IMR-90 (cell line): ENCODE measurements at regions not wholly inside any gene's neighbourhood (a gene's known extent, or its start where the extent isn't known, plus 50 kb on each side); places are given as distances from the start of the nearest gene placed in this dataset.

Experiments
- ATAC-seq: fragments of 200-7000 bp; cut with Tn5 transposase; 2 replicates; pipeline ENCODE4 v1.9.1; 2020; ENCODE audit warnings: low read depth, mild to moderate bottlenecking, moderate library complexity
- BruUV-seq: library from RNA; stranded (reverse); fragments of 400-500 nt; replicated peaks from 2 replicates; lab custom pipeline; 2021; lab: Mats Ljungman, UMichigan
- CTCF ChIA-PET: fragments of 300-600 bp; formaldehyde crosslinking; extraction: SDS; loops from one replicate; lab custom pipeline; 2021; ENCODE audit warnings: antibody characterized with exemption; lab: Yijun Ruan, JAX
- POLR2A ChIA-PET: fragments of 300-600 bp; sonication (Branson Sonifier 250); formaldehyde crosslinking; loops from one replicate; lab custom pipeline; 2022; ENCODE audit warnings: antibody characterized with exemption; ENCODE audit not compliant: unreplicated experiment; lab: Charles Lee
- DNase-seq: peaks from one replicate; pipeline ENCODE4 v3.0.0; 2013
- H2AFZ ChIP-seq: replicated peaks from 2 replicates; pipeline ENCODE3; 2013; ENCODE audit warnings: low read length, mild to moderate bottlenecking; ENCODE audit not compliant: poor library complexity
- H2AK5ac ChIP-seq: 2 replicates; pipeline ENCODE4 v1.6.1; 2013; ENCODE audit warnings: low read depth, low read length, inconsistent platforms
- H2AK9ac ChIP-seq: replicated peaks from 2 replicates; pipeline ENCODE3; 2013; ENCODE audit warnings: mild to moderate bottlenecking, low read depth, low read length, moderate library complexity; ENCODE audit not compliant: poor library complexity
- H2BK120ac ChIP-seq: 2 replicates; pipeline ENCODE4 v1.6.1; 2013; ENCODE audit warnings: low read depth, low read length, inconsistent platforms
- H2BK15ac ChIP-seq: 3 replicates; pipeline ENCODE4 v1.6.1; 2013; ENCODE audit warnings: low read depth, low read length, inconsistent platforms
- H2BK20ac ChIP-seq: 2 replicates; pipeline ENCODE4 v1.6.1; 2013; ENCODE audit warnings: low read depth, mild to moderate bottlenecking, inconsistent platforms, low read length, moderate library complexity
- H2BK5ac ChIP-seq: 2 replicates; pipeline ENCODE4 v1.6.1; 2013; ENCODE audit warnings: mild to moderate bottlenecking, low read depth, low read length, inconsistent platforms; ENCODE audit not compliant: poor library complexity, severe bottlenecking
- H3K14ac ChIP-seq: replicated peaks from 2 replicates; pipeline ENCODE4 v1.6.1; 2013; ENCODE audit warnings: low read depth, low read length, inconsistent platforms
- H3K18ac ChIP-seq: 2 replicates; pipeline ENCODE4 v1.6.1; 2013; ENCODE audit warnings: low read depth, low read length, control low read depth
- H3K23ac ChIP-seq: 2 replicates; pipeline ENCODE4 v1.6.1; 2013; ENCODE audit warnings: low read depth, low read length, inconsistent platforms
- H3K27ac ChIP-seq: 2 replicates; pipeline ENCODE4 v1.5.1; 2013; ENCODE audit warnings: mild to moderate bottlenecking, control low read depth, low read length; ENCODE audit not compliant: insufficient read depth
- H3K27me3 ChIP-seq: 2 replicates; pipeline ENCODE4 v1.6.1; 2013; ENCODE audit warnings: low read length; ENCODE audit not compliant: control insufficient read depth, insufficient read depth
- H3K36me3 ChIP-seq: 2 replicates; pipeline ENCODE4 v1.6.1; 2013; ENCODE audit warnings: low read length, mixed read lengths; ENCODE audit not compliant: control insufficient read depth, insufficient read depth
- H3K4ac ChIP-seq: 2 replicates; pipeline ENCODE4 v1.6.1; 2013; ENCODE audit warnings: low read depth, low read length, inconsistent platforms
- H3K4me1 ChIP-seq: 2 replicates; pipeline ENCODE4 v1.6.1; 2013; ENCODE audit warnings: low read length, mixed read lengths; ENCODE audit not compliant: control insufficient read depth, insufficient read depth
- H3K4me2 ChIP-seq: 2 replicates; pipeline ENCODE4 v1.6.1; 2013; ENCODE audit warnings: low read depth, mild to moderate bottlenecking, control low read depth, low read length, moderate library complexity
- H3K4me3 ChIP-seq: 2 replicates; pipeline ENCODE4 v1.5.1; 2013; ENCODE audit warnings: low read depth, mild to moderate bottlenecking, control low read depth, low read length, moderate library complexity; ENCODE audit not compliant: insufficient read depth
- H3K56ac ChIP-seq: 2 replicates; pipeline ENCODE4 v1.6.1; 2013; ENCODE audit warnings: low read length, inconsistent platforms; ENCODE audit not compliant: insufficient read depth; ENCODE audit errors: extremely low read depth
- H3K79me1 ChIP-seq, 2 experiments: 2 replicates each; pipeline ENCODE4 v1.6.1; 2013; ENCODE audit warnings: low read length in 2 of 2, inconsistent platforms in 1 of 2, low read depth in 1 of 2
- H3K9ac ChIP-seq: 2 replicates; pipeline ENCODE4 v1.6.1; 2013; ENCODE audit warnings: low read depth, low read length, control low read depth
- H3K9me1 ChIP-seq: 2 replicates; pipeline ENCODE4 v1.6.1; 2013; ENCODE audit warnings: low read length, inconsistent platforms; ENCODE audit not compliant: insufficient read depth
- H3K9me3 ChIP-seq: 2 replicates; pipeline ENCODE4 v1.6.1; 2013; ENCODE audit warnings: low read length; ENCODE audit not compliant: control insufficient read depth, insufficient read depth
- H4K20me1 ChIP-seq: 2 replicates; pipeline ENCODE4 v1.6.1; 2013; ENCODE audit warnings: low read length, inconsistent platforms; ENCODE audit not compliant: insufficient read depth
- H4K5ac ChIP-seq: 2 replicates; pipeline ENCODE4 v1.6.1; 2013; ENCODE audit warnings: mild to moderate bottlenecking, low read depth, low read length, control low read depth
- H4K8ac ChIP-seq, 2 experiments: 2 replicates each; pipeline ENCODE4 v1.6.1; 2013; ENCODE audit warnings: low read depth in 2 of 2, low read length in 2 of 2, control low read depth in 1 of 2, inconsistent platforms in 1 of 2
- H4K91ac ChIP-seq: 2 replicates; pipeline ENCODE4 v1.6.1; 2013; ENCODE audit warnings: low read depth, low read length, inconsistent platforms; ENCODE audit not compliant: insufficient read depth
- BHLHE40 ChIP-seq: fragments of 150-350 bp; IDR thresholded peaks from 2 replicates; pipeline ENCODE4 v1.6.1; 2016; ENCODE audit warnings: mild to moderate bottlenecking, low read depth, low read length
- CHD1 ChIP-seq: IDR thresholded peaks from 2 replicates; pipeline ENCODE4 v1.6.1; 2012; ENCODE audit warnings: low read depth, low read length, improper control_type of control experiment
- CTCF ChIP-seq: conservative IDR thresholded peaks from 2 replicates; pipeline ENCODE4 v1.5.1; 2012; ENCODE audit warnings: mild to moderate bottlenecking, low read depth, low read length, improper control_type of control experiment
- ELK1 ChIP-seq: fragments of 150-350 bp; IDR thresholded peaks from 2 replicates; pipeline ENCODE4 v1.6.1; 2016; ENCODE audit warnings: low read depth, mild to moderate bottlenecking, low read length, moderate library complexity, borderline replicate concordance
- FOS ChIP-seq: fragments of 150-350 bp; IDR thresholded peaks from 2 replicates; pipeline ENCODE4 v1.6.1; 2016; ENCODE audit warnings: low read depth, low read length
- MAZ ChIP-seq: IDR thresholded peaks from 2 replicates; pipeline ENCODE4 v1.6.1; 2012; ENCODE audit warnings: low read depth, mild to moderate bottlenecking, low read length, improper control_type of control experiment, moderate library complexity, borderline replicate concordance
- MXI1 ChIP-seq: IDR thresholded peaks from 2 replicates; pipeline ENCODE4 v1.6.1; 2012; ENCODE audit warnings: low read depth, mild to moderate bottlenecking, low read length, moderate library complexity, borderline replicate concordance
- POLR2A ChIP-seq: IDR thresholded peaks from 2 replicates; pipeline ENCODE4 v1.6.1; 2012; ENCODE audit warnings: mild to moderate bottlenecking, low read depth, low read length
- RAD21 ChIP-seq: IDR thresholded peaks from 2 replicates; pipeline ENCODE4 v1.6.1; 2012; ENCODE audit warnings: low read length, improper control_type of control experiment
- RCOR1 ChIP-seq: IDR thresholded peaks from 2 replicates; pipeline ENCODE4 v1.6.1; 2012; ENCODE audit warnings: mild to moderate bottlenecking, low read length, improper control_type of control experiment; ENCODE audit not compliant: insufficient replicate concordance
- RFX5 ChIP-seq: IDR thresholded peaks from 2 replicates; pipeline ENCODE4 v1.8.0; 2012; ENCODE audit warnings: low read depth, mild to moderate bottlenecking, low read length, moderate library complexity
- SMC3 ChIP-seq: fragments of 150-350 bp; IDR thresholded peaks from 2 replicates; pipeline ENCODE4 v1.6.1; 2016; ENCODE audit warnings: low read depth, mild to moderate bottlenecking, antibody characterized with exemption, low read length, moderate library complexity
- WGBS, 2 experiments: methylation state at CpG; one replicate each; pipeline versions ENCODE4 v1.1.5 to v1.1.7; 2013; ENCODE audit warnings: missing lambda C conversion rate in 2 of 2; ENCODE audit not compliant: insufficient read length in 1 of 2; ENCODE audit errors: extremely low coverage in 2 of 2; 5-methylcytosine and 5-hydroxymethylcytosine counted together
- dilution Hi-C: fragments of 300-500 bp; cut with HindIII; formaldehyde crosslinking; loops from one replicate; pipeline ENCODE4 v1.14.3; 2018; ENCODE audit warnings: low sequenced_read_pairs; ENCODE audit not compliant: unreplicated experiment
- in situ Hi-C: fragments of 300-500 bp; cut with MboI; formaldehyde crosslinking; loops from 3 replicates; pipeline ENCODE4 v1.14.3; 2019; ENCODE audit warnings: low sequenced_read_pairs, inconsistent platforms, mixed read lengths
- intact Hi-C: fragments of 100-400 bp; cut with micrococcal nuclease; formaldehyde crosslinking; loops from 2 replicates; pipeline ENCODE4 v1.10.0; 2022
- TF ChIP-seq, protein P1 (sequence below): fragments of 150-350 bp; IDR thresholded peaks from 2 replicates; pipeline ENCODE4 v1.6.1; 2017; ENCODE audit warnings: mild to moderate bottlenecking, antibody characterized with exemption, low read length, low read depth

DNA sequence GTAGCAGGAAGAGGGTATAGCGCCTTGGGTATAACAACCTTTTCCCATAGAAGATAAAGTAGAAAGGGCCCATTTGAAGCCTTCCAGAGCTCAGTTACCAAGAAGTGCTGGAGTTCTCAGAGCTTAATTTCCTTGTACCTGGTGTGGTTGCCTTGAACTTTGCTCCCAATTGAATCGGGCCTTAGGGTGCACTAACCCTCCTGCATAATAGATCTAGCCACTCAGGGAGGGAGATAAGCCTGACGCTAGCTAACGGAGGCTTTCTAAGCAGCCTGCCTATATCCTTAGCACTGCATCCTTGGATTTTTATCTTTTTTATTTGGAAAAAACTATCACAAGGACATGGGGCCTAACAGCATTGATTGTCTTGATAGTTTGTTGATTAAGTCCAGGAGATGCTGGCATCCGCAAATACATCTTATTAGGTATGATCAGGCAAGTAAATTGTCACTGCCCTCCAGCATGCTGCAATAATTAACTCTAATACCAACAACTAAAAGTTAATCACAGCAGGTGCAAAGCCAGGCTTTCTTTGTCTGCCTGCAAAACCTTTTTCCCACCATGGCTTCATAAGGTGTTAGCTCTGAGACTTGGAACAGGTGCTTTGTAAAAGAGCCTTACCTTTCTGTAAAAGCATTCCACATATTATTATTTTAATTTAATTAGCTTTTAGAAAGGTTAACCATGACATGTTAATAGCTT, 199.4 kb downstream of the SREK1 start:
- dilution Hi-C loops: no loop called here
- CTCF ChIA-PET: no interaction called here

More for the DNA sequence above, 199.4 kb downstream of the SREK1 start:
- H3K4me3 ChIP-seq: no peak overlapping the region
- no peak overlapping the region for H2AK9ac ChIP-seq
- H3K18ac ChIP-seq: no peak overlapping the region
- in situ Hi-C loops (no loop called here), intact Hi-C loops (no loop called here)
- H3K36me3 ChIP-seq: no peaks in the 10 kb centered on the region
- H3K4me2 ChIP-seq: no peak overlapping the region
- H2BK20ac ChIP-seq: no peak overlapping the region
- DNase-seq (no peak), ATAC-seq (no peak)
- no peak overlapping the region for H3K9ac ChIP-seq
- H3K9me1 ChIP-seq: no peaks in the 10 kb centered on the region
- no peak overlapping the region for H4K91ac ChIP-seq
- H3K14ac ChIP-seq: no peak overlapping the region
- H3K79me1 ChIP-seq: no peaks in the 10 kb centered on the region
- no peak overlapping the region for H3K56ac ChIP-seq
- H3K23ac ChIP-seq: no peak overlapping the region
- H2AK5ac ChIP-seq: no peak overlapping the region
- H2BK15ac ChIP-seq: no peak overlapping the region
- H4K20me1 ChIP-seq: no peaks in the 10 kb centered on the region
- no peak overlapping the region for H3K4ac ChIP-seq
- H4K8ac ChIP-seq: no peak overlapping the region
- H3K9me3 ChIP-seq: no peaks in the 10 kb centered on the region
- no peak overlapping the region for H2BK120ac ChIP-seq
- H2AFZ ChIP-seq: no peak overlapping the region
- H3K27me3 ChIP-seq: no peaks in the 10 kb centered on the region; the same call in 1 of the 2 replicates
- no TSS peak for BruUV-seq
- no peak overlapping the region for H4K5ac ChIP-seq
- no peak overlapping the region for H2BK5ac ChIP-seq
- H3K4me1 ChIP-seq: no peaks in the 10 kb centered on the region
- POLR2A ChIA-PET: no interaction called here
- 20% methylated on average over 1 of the region's 5 CpGs; no CpG with 5 or more reads in 1 of the 2 experiments for WGBS, 2 experiments
- H3K27ac ChIP-seq: no peak overlapping the region
- TF ChIP-seq FOS (no peak), RCOR1 (no peak), CTCF (no peak), SMC3 (no peak), BHLHE40 (no peak), MAZ (no peak), RAD21 (no peak), POLR2A (no peak), CHD1 (no peak), ELK1 (no peak), MXI1 (no peak), RFX5 (no peak)
- TF ChIP-seq, protein P1, sequence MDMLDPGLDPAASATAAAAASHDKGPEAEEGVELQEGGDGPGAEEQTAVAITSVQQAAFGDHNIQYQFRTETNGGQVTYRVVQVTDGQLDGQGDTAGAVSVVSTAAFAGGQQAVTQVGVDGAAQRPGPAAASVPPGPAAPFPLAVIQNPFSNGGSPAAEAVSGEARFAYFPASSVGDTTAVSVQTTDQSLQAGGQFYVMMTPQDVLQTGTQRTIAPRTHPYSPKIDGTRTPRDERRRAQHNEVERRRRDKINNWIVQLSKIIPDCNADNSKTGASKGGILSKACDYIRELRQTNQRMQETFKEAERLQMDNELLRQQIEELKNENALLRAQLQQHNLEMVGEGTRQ: no peak
